Endodermal cell (in vitro differentiated cells): ENCODE measurements at regions not wholly inside any gene's neighbourhood (a gene's known extent, or its start where the extent isn't known, plus 50 kb on each side); places are given as distances from the start of the nearest gene placed in this dataset.

ENCODE experiments used
- DNase-seq: peaks from one replicate; pipeline ENCODE4 v3.0.0-alpha.2; 2017
- H3K27ac ChIP-seq: 2 replicates; pipeline ENCODE4 v1.5.1; 2013; ENCODE audit warnings: mild to moderate bottlenecking, low read depth, low read length, moderate library complexity
- H3K27me3 ChIP-seq: 2 replicates; pipeline ENCODE4 v1.6.1; 2013; ENCODE audit warnings: mild to moderate bottlenecking, low read length, moderate library complexity; ENCODE audit not compliant: insufficient read depth, control insufficient read depth, poor library complexity, severe bottlenecking
- H3K36me3 ChIP-seq: 2 replicates; pipeline ENCODE4 v1.7.0; 2013; ENCODE audit warnings: mild to moderate bottlenecking, low read length, moderate library complexity; ENCODE audit not compliant: control insufficient read depth, insufficient read depth
- H3K4me1 ChIP-seq: one replicate; pipeline ENCODE4 v1.7.0; 2013; ENCODE audit warnings: low read length; ENCODE audit not compliant: control insufficient read depth, insufficient read depth
- H3K4me3 ChIP-seq: 2 replicates; pipeline ENCODE4 v1.5.1; 2013; ENCODE audit warnings: mild to moderate bottlenecking, low read length, moderate library complexity
- H3K9ac ChIP-seq: 2 replicates; pipeline ENCODE4 v1.6.1; 2013; ENCODE audit warnings: mild to moderate bottlenecking, low read length, moderate library complexity; ENCODE audit not compliant: poor library complexity, severe bottlenecking; ENCODE audit errors: extremely low read depth
- H3K9me3 ChIP-seq: 2 replicates; pipeline ENCODE4 v1.6.1; 2013; ENCODE audit warnings: mild to moderate bottlenecking, low read length, moderate library complexity; ENCODE audit not compliant: control insufficient read depth
- H3K27ac Mint-ChIP-seq: 2 replicates; pipeline ENCODE4 v1.8.0; 2020; ENCODE audit warnings: mixed read lengths
- H3K27me3 Mint-ChIP-seq: 2 replicates; pipeline ENCODE4 v1.8.0; 2021; ENCODE audit warnings: mild to moderate bottlenecking, mixed read lengths; ENCODE audit not compliant: insufficient read depth
- H3K36me3 Mint-ChIP-seq: 2 replicates; pipeline ENCODE4 v1.8.0; 2020; ENCODE audit warnings: low read depth, mixed read lengths
- H3K4me1 Mint-ChIP-seq: 2 replicates; pipeline ENCODE4 v1.8.0; 2020; ENCODE audit warnings: mixed read lengths
- H3K4me3 Mint-ChIP-seq: 2 replicates; pipeline ENCODE4 v1.8.0; 2020; ENCODE audit warnings: mild to moderate bottlenecking, moderate library complexity, mixed read lengths
- H3K9me3 Mint-ChIP-seq: 2 replicates; pipeline ENCODE4 v1.8.0; 2020; ENCODE audit warnings: mild to moderate bottlenecking, mixed read lengths
- whole genome bisulfite sequencing, 2 experiments: methylation state at CpG; one replicate each; pipeline versions ENCODE4 v1.1.5 to v1.1.7; 2013; ENCODE audit warnings: missing lambda C conversion rate in 2 of 2, mixed read lengths in 1 of 2; ENCODE audit not compliant: insufficient coverage in 1 of 2, insufficient read length in 1 of 2; 5-methylcytosine and 5-hydroxymethylcytosine counted together
- TF ChIP-seq, protein P1 (sequence below): fragments of 200-600 bp; sonication (generic); conservative IDR thresholded peaks from 2 replicates; pipeline ENCODE4 v1.5.0; 2021; ENCODE audit warnings: antibody characterized with exemption, mild to moderate bottlenecking

DNA sequence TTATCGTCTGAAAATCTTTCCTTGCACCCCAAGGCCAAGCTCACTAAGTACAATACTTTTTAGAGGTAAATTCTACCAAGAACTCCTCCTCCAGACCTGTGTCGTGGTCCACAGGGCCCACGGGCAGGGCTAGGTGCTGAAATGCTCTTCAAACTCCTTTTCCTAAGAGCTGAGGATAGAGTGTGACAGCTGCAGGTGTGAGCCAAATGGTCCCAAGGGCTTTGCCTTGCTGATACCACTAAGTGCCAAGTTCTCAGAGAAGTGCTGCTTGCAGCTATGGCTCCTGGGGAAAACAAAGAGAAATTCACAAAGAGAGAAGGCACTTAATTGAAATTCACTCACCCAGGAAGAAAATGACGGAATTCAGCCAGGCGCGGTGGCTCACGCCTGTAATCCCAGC lies 868.9 kb upstream of the AUTS2 start:
- TF ChIP-seq, protein P1, sequence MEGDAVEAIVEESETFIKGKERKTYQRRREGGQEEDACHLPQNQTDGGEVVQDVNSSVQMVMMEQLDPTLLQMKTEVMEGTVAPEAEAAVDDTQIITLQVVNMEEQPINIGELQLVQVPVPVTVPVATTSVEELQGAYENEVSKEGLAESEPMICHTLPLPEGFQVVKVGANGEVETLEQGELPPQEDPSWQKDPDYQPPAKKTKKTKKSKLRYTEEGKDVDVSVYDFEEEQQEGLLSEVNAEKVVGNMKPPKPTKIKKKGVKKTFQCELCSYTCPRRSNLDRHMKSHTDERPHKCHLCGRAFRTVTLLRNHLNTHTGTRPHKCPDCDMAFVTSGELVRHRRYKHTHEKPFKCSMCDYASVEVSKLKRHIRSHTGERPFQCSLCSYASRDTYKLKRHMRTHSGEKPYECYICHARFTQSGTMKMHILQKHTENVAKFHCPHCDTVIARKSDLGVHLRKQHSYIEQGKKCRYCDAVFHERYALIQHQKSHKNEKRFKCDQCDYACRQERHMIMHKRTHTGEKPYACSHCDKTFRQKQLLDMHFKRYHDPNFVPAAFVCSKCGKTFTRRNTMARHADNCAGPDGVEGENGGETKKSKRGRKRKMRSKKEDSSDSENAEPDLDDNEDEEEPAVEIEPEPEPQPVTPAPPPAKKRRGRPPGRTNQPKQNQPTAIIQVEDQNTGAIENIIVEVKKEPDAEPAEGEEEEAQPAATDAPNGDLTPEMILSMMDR, result no peak
- Mint-ChIP-seq H3K9me3 (no peaks in the 10 kb centered on the region), H3K4me1 (peaks cover 19% of the 10 kb centered on the region), H3K27me3 (peaks cover 1% of the 10 kb centered on the region), H3K27ac (no peak overlapping the region), H3K4me3 (no peak overlapping the region), H3K36me3 (no peaks in the 10 kb centered on the region)
- H3K9ac ChIP-seq, result no peak overlapping the region
- no peaks in the 10 kb centered on the region for H3K4me1 ChIP-seq
- WGBS, 2 experiments, result 90 to 93% methylated on average over 3 to 7 of the region's 7 CpGs
- H3K27ac ChIP-seq, result no peak overlapping the region
- no peak for DNase-seq
- no peaks in the 10 kb centered on the region for H3K36me3 ChIP-seq
- no peaks in the 10 kb centered on the region for H3K9me3 ChIP-seq
- H3K27me3 ChIP-seq, result no peaks in the 10 kb centered on the region
- H3K4me3 ChIP-seq, result no peak overlapping the region

DNA sequence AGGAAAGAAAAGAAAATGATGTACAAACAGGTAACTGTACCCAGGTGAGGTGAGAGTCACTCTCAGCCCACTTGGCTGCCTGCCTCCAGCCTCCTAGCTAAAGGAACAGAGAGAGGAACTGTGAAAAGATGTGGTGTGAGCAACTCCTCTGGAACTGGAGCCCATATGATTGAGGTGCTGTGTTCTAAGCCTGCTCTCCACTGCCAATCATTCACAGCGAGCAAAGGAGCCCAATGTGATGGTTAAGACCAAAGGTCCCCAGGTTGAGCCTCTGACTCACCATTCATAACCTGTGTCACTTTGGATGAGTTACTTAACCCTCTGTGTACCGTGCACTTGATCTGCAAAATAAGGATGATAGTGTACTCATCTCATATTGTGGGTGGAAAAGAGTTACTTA lies 868.1 kb upstream of the AUTS2 start:
- Mint-ChIP-seq H3K4me3 (no peak overlapping the region), H3K27ac (no peak overlapping the region), H3K4me1 (peaks cover 19% of the 10 kb centered on the region), H3K9me3 (no peaks in the 10 kb centered on the region), H3K27me3 (peaks cover 1% of the 10 kb centered on the region), H3K36me3 (no peaks in the 10 kb centered on the region)
- no peak overlapping the region for H3K4me3 ChIP-seq
- H3K36me3 ChIP-seq, result no peaks in the 10 kb centered on the region
- H3K27ac ChIP-seq, result no peak overlapping the region
- H3K9ac ChIP-seq, result no peak overlapping the region
- no peak for DNase-seq
- H3K9me3 ChIP-seq, result no peaks in the 10 kb centered on the region
- H3K27me3 ChIP-seq, result no peaks in the 10 kb centered on the region
- WGBS, 2 experiments, result 84 to 100% methylated on average over 1 to 2 of the region's 2 CpGs
- H3K4me1 ChIP-seq, result no peaks in the 10 kb centered on the region
- TF ChIP-seq, protein P1, result no peak

DNA sequence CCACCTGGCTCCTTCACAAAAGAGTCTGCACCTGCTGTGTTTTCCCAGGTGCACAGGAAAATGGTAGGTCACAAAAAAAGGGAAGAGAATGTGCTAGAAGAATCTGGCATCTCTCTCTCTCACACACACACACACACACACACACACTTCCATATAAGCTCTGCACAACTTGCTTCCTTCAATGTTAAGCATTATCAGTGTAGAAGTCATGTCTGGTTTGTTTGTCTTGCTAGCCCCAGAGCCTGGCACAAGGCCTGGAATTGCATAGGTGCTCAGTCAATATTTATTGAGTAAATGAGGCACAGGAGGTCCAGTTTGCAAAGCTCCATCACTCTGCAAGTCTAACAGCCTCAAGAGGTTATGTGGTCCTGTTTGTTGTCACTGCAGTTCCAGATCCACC lies 867.3 kb upstream of the AUTS2 start:
- no peak overlapping the region for H3K4me3 Mint-ChIP-seq
- DNase-seq, result no peak
- no peaks in the 10 kb centered on the region for H3K4me1 ChIP-seq
- TF ChIP-seq, protein P1, result no peak
- H3K27me3 ChIP-seq, result no peaks in the 10 kb centered on the region
- peaks cover 1% of the 10 kb centered on the region for H3K27me3 Mint-ChIP-seq
- H3K27ac ChIP-seq, result no peak overlapping the region
- peaks cover 19% of the 10 kb centered on the region for H3K4me1 Mint-ChIP-seq
- H3K27ac Mint-ChIP-seq, result no peak overlapping the region
- H3K36me3 Mint-ChIP-seq, result no peaks in the 10 kb centered on the region
- no peaks in the 10 kb centered on the region for H3K9me3 ChIP-seq
- H3K9me3 Mint-ChIP-seq, result no peaks in the 10 kb centered on the region
- H3K36me3 ChIP-seq, result no peaks in the 10 kb centered on the region
- H3K4me3 ChIP-seq, result no peak overlapping the region
- no peak overlapping the region for H3K9ac ChIP-seq
